Endothelial cell (in vitro differentiated cells): ENCODE measurements at regions not wholly inside any gene's neighbourhood (a gene's known extent, or its start where the extent isn't known, plus 50 kb on each side); places are given as distances from the start of the nearest gene placed in this dataset.

Experiments
- DNase-seq: peaks from one replicate; pipeline ENCODE4 v3.0.0; 2021; ENCODE audit warnings: low spot score
- H3K27ac Mint-ChIP-seq: one replicate; pipeline ENCODE4 v1.8.0; 2021; ENCODE audit warnings: mixed read lengths, inconsistent platforms; ENCODE audit not compliant: unreplicated experiment
- H3K27me3 Mint-ChIP-seq: one replicate; pipeline ENCODE4 v1.8.0; 2021; ENCODE audit warnings: mild to moderate bottlenecking, moderate library complexity, mixed read lengths, inconsistent platforms; ENCODE audit not compliant: unreplicated experiment
- H3K36me3 Mint-ChIP-seq: one replicate; pipeline ENCODE4 v1.8.0; 2021; ENCODE audit warnings: mild to moderate bottlenecking, low read depth, mixed read lengths, inconsistent platforms; ENCODE audit not compliant: unreplicated experiment
- H3K4me1 Mint-ChIP-seq: one replicate; pipeline ENCODE4 v1.8.0; 2021; ENCODE audit warnings: mild to moderate bottlenecking, mixed read lengths, inconsistent platforms; ENCODE audit not compliant: unreplicated experiment
- H3K4me3 Mint-ChIP-seq: one replicate; pipeline ENCODE4 v1.8.0; 2021; ENCODE audit warnings: mild to moderate bottlenecking, mixed read lengths, inconsistent platforms; ENCODE audit not compliant: unreplicated experiment
- H3K9me3 Mint-ChIP-seq: one replicate; pipeline ENCODE4 v1.8.0; 2021; ENCODE audit warnings: mixed read lengths, inconsistent platforms; ENCODE audit not compliant: unreplicated experiment
- CTCF ChIP-seq: fragments of 200-600 bp; sonication (generic); IDR thresholded peaks from one replicate; pipeline ENCODE4 v1.5.0; 2021; ENCODE audit warnings: antibody characterized with exemption; ENCODE audit not compliant: unreplicated experiment

GRCh38 chr5:28729067-28729466, 1690.7 kb upstream of the CDH9 start:
- TF ChIP-seq CTCF, result no peak
- Mint-ChIP-seq H3K4me1 (no peaks in the 10 kb centered on the region), H3K36me3 (no peaks in the 10 kb centered on the region), H3K4me3 (no peak overlapping the region), H3K27me3 (peaks cover 4% of the 10 kb centered on the region), H3K27ac (no peak overlapping the region), H3K9me3 (no peaks in the 10 kb centered on the region)
- DNase-seq, result no peak

GRCh38 chr5:28726815-28727214, 1688.4 kb upstream of the CDH9 start:
- no peaks in the 10 kb centered on the region for H3K36me3 Mint-ChIP-seq
- H3K9me3 Mint-ChIP-seq, result no peaks in the 10 kb centered on the region
- H3K27me3 Mint-ChIP-seq, result peaks cover 4% of the 10 kb centered on the region
- no peak for TF ChIP-seq CTCF
- no peaks in the 10 kb centered on the region for H3K4me1 Mint-ChIP-seq
- no peak overlapping the region for H3K27ac Mint-ChIP-seq
- H3K4me3 Mint-ChIP-seq, result no peak overlapping the region
- DNase-seq, result no peak

- DNase-seq, result no peak
- Mint-ChIP-seq H3K36me3 (no peaks in the 10 kb centered on the region), H3K4me1 (no peaks in the 10 kb centered on the region), H3K4me3 (no peak overlapping the region), H3K27ac (no peak overlapping the region), H3K27me3 (peaks cover 2% of the 10 kb centered on the region), H3K9me3 (no peaks in the 10 kb centered on the region)
- TF ChIP-seq CTCF, result no peak
Observed at GRCh38 chr5:28725001-28725400, 1686.6 kb upstream of the CDH9 start.

GRCh38 chr5:28714907-28715698, 1676.7 kb upstream of the CDH9 start:
- H3K27ac Mint-ChIP-seq, result no peak overlapping the region
- H3K4me1 Mint-ChIP-seq, result no peaks in the 10 kb centered on the region
- no peaks in the 10 kb centered on the region for H3K9me3 Mint-ChIP-seq
- DNase-seq, result no peak
- H3K36me3 Mint-ChIP-seq, result no peaks in the 10 kb centered on the region
- H3K27me3 Mint-ChIP-seq, result no peaks in the 10 kb centered on the region
- H3K4me3 Mint-ChIP-seq, result no peak overlapping the region
- TF ChIP-seq CTCF, result no peak

- H3K27ac Mint-ChIP-seq, result no peak overlapping the region
- H3K36me3 Mint-ChIP-seq, result no peaks in the 10 kb centered on the region
- H3K27me3 Mint-ChIP-seq, result no peaks in the 10 kb centered on the region
- H3K4me3 Mint-ChIP-seq, result no peak overlapping the region
- no peaks in the 10 kb centered on the region for H3K9me3 Mint-ChIP-seq
- H3K4me1 Mint-ChIP-seq, result no peaks in the 10 kb centered on the region
- DNase-seq, result no peak
- peak; percentile 77 for TF ChIP-seq CTCF
Observed at GRCh38 chr5:28710360-28710759, 1672.0 kb upstream of the CDH9 start.
